HG03095 (cell line): ENCODE measurements at regions not wholly inside any gene's neighbourhood (a gene's known extent, or its start where the extent isn't known, plus 50 kb on each side); places are given as distances from the start of the nearest gene placed in this dataset.

Source experiments
- ATAC-seq: cut with Tn5 transposase; IDR thresholded peaks from one replicate; pipeline ENCODE4 v1.9.1; 2021; ENCODE audit warnings: moderate library complexity; ENCODE audit not compliant: unreplicated experiment

GRCh38 chr10:6743291-6743849 lies 163.3 kb upstream of the PRKCQ start:
- no peak for ATAC-seq

- ATAC-seq, result no peak
These were observed 161.5 kb upstream of the PRKCQ start for GRCh38 chr10:6741541-6741941.

GRCh38 chr10:6739530-6740174 lies 159.6 kb upstream of the PRKCQ start:
- no peak for ATAC-seq

GRCh38 chr10:6738112-6738768 lies 158.2 kb upstream of the PRKCQ start:
- no peak for ATAC-seq

- ATAC-seq, result no peak
These were observed 157.7 kb upstream of the PRKCQ start for GRCh38 chr10:6737758-6738111.

- ATAC-seq, result no peak
These were observed 157.1 kb upstream of the PRKCQ start for GRCh38 chr10:6737080-6737641.

GRCh38 chr10:6734286-6734685 lies 154.2 kb upstream of the PRKCQ start:
- ATAC-seq, result no peak

- ATAC-seq, result no peak
These were observed 149.8 kb upstream of the PRKCQ start for GRCh38 chr10:6729861-6730344.

GRCh38 chr10:6729071-6729774 lies 149.1 kb upstream of the PRKCQ start:
- no peak for ATAC-seq

- no peak for ATAC-seq
These were observed 146.8 kb upstream of the PRKCQ start for GRCh38 chr10:6726924-6727323.

- ATAC-seq, result no peak
These were observed 142.5 kb upstream of the PRKCQ start for GRCh38 chr10:6722616-6723004.

GRCh38 chr10:6721964-6722615 lies 142.0 kb upstream of the PRKCQ start:
- ATAC-seq, result no peak

- ATAC-seq, result no peak
These were observed 141.4 kb upstream of the PRKCQ start for GRCh38 chr10:6721480-6721879.

GRCh38 chr10:6719561-6719960 lies 139.5 kb upstream of the PRKCQ start:
- ATAC-seq, result no peak

GRCh38 chr10:6718550-6718949 lies 138.5 kb upstream of the PRKCQ start:
- ATAC-seq, result no peak

GRCh38 chr10:6716516-6716915 lies 136.4 kb upstream of the PRKCQ start:
- ATAC-seq, result no peak

- ATAC-seq, result no peak
These were observed 133.6 kb upstream of the PRKCQ start for GRCh38 chr10:6713716-6714115.

- ATAC-seq, result no peak
These were observed 133.0 kb upstream of the PRKCQ start for GRCh38 chr10:6713120-6713519.

- no peak for ATAC-seq
These were observed 131.8 kb upstream of the PRKCQ start for GRCh38 chr10:6711881-6712280.

GRCh38 chr10:6711408-6711841 lies 131.3 kb upstream of the PRKCQ start:
- no peak for ATAC-seq

- ATAC-seq, result no peak
These were observed 127.3 kb upstream of the PRKCQ start for GRCh38 chr10:6707352-6707751.
